22Rv1 (cell line): ENCODE measurements at regions not wholly inside any gene's neighbourhood (a gene's known extent, or its start where the extent isn't known, plus 50 kb on each side); places are given as distances from the start of the nearest gene placed in this dataset.

Experiments
- H3K27ac ChIP-seq: fragments of 450-650 bp; 2 replicates; pipeline ENCODE4 v1.5.1; 2017
- CTCF ChIP-seq: fragments of 450-650 bp; IDR thresholded peaks from 2 replicates; pipeline ENCODE4 v1.5.1; 2017; ENCODE audit warnings: mild to moderate bottlenecking
- ZFX ChIP-seq: fragments of 450-650 bp; IDR thresholded peaks from 2 replicates; pipeline ENCODE4 v1.6.1; 2017; ENCODE audit warnings: antibody characterized with exemption, borderline replicate concordance

GRCh38 chr1:181173761-181174447 is 85.4 kb downstream of the IER5 start:
- no peak overlapping the region for H3K27ac ChIP-seq
- TF ChIP-seq CTCF (no peak), ZFX (no peak)

GRCh38 chr1:181174861-181175260 is 86.4 kb downstream of the IER5 start:
- H3K27ac ChIP-seq, result no peak overlapping the region

GRCh38 chr1:181175356-181175910 is 86.9 kb downstream of the IER5 start:
- no peak overlapping the region for H3K27ac ChIP-seq
- TF ChIP-seq CTCF (no peak), ZFX (no peak)

More at GRCh38 chr1:181174861-181175260, 86.4 kb downstream of the IER5 start:
- TF ChIP-seq CTCF (no peak), ZFX (no peak)

DNA sequence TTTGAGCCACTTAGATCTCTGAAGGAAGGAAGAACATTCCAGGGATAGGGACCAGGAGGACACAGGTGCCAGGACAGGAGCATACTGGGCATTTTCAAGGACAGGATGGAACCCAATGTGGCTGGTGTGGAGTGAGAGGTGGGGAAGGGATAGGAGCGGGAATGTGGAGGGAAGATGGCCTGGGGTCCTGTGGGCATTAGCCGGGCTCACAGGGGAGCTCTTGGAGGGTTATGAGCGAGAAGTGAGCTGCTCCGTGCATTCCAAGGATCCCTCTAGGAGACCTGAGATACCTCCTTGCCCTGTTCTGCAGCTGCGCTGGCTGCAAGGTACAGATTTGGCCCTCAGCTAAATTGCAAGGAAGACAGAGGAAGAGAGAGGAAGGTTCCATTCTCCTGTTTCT is 87.5 kb downstream of the IER5 start:
- TF ChIP-seq CTCF, result no peak
- no peak for TF ChIP-seq ZFX
- no peak overlapping the region for H3K27ac ChIP-seq

DNA sequence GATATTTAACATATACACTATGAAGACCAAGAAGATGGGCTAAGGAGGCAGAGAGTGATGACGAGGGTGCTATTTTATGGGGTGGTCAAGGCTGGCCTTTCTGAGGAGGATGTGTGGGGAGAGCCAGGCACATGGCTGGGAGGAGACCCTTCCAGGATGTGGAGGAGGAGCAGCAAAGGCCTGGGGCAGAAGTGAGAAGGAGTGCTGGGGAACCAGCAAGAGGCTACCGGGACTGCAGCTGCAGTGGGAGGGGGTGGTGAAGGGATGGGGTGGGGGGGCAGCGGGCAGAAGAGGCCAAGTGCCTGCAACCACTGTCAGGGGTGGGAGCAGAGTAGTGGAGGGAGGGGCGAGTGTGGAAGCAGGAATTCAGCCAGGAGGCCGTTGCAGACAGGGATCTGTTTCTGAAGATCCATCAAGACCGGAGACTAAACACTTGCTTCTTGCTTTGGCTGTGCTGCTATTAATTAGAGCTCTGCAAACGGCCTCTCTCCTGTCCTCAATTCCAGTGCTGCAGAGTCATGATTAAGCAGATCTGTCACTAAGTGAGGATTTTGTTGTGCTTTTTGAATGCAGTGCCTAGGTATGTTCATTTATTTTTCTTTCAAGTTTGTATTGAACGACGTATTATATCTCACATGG is 89.9 kb downstream of the IER5 start:
- no peak overlapping the region for H3K27ac ChIP-seq
- TF ChIP-seq CTCF (no peak), ZFX (no peak)

DNA sequence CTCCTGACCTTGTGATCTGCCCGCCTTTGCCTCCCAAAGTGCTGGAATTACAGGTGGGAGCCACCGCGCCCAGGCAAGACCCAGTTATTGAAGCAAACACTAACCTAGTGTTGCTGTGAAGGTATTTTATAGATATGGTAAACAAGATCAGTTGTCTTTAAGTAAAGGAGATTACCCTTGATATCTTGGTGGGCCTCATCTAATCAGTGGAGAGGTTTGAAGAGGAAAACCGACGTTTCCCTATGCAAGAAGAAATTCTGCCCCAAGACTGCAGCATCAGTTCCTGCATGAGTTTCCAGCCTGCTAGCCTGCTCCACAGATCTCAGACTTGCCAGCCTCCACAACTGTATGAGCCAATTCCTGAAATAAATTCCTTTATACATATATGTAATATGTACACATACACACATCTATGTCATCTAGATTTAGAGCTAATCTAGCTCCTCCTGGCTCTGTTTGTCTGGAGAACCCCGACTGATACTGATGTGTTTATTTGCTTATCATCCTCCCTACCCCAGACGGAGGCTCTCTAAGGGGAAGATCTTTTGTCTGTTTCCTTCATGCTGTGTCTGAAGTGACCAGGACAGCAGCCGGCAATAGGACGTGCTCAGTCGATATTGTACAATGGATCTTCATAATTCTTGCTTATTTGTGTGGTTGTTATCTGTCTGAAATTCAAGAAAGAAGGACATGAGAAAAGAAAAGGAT is 90.9 kb downstream of the IER5 start:
- no peak overlapping the region for H3K27ac ChIP-seq
- TF ChIP-seq ZFX, result no peak
- no peak for TF ChIP-seq CTCF

- no peak overlapping the region for H3K27ac ChIP-seq
- TF ChIP-seq CTCF (no peak), ZFX (no peak)
Observed at GRCh38 chr1:181179987-181180365, 91.5 kb downstream of the IER5 start.
